Ishikawa (cell line): ENCODE measurements at regions not wholly inside any gene's neighbourhood (a gene's known extent, or its start where the extent isn't known, plus 50 kb on each side); places are given as distances from the start of the nearest gene placed in this dataset.

Experiments
- CEBPB ChIP-seq: IDR thresholded peaks from 2 replicates; pipeline ENCODE4 v1.6.1; 2012
- CREB1 ChIP-seq: IDR thresholded peaks from 2 replicates; pipeline ENCODE4 v1.6.1; 2012; ENCODE audit warnings: low read depth
- EGR1 ChIP-seq: IDR thresholded peaks from 2 replicates; pipeline ENCODE4 v1.6.1; 2012
- EP300 ChIP-seq: IDR thresholded peaks from 2 replicates; pipeline ENCODE4 v1.6.1; 2012; ENCODE audit warnings: borderline replicate concordance
- FOXM1 ChIP-seq: IDR thresholded peaks from 2 replicates; pipeline ENCODE4 v1.6.1; 2012; ENCODE audit warnings: low read depth, borderline replicate concordance
- NFIC ChIP-seq: IDR thresholded peaks from 2 replicates; pipeline ENCODE4 v1.6.1; 2012
- RAD21 ChIP-seq: IDR thresholded peaks from 2 replicates; pipeline ENCODE4 v1.6.1; 2012; ENCODE audit warnings: low read depth
- TAF1 ChIP-seq: IDR thresholded peaks from 2 replicates; pipeline ENCODE4 v1.6.1; 2012; ENCODE audit warnings: low read depth, mild to moderate bottlenecking
- TCF12 ChIP-seq: IDR thresholded peaks from 2 replicates; pipeline ENCODE4 v1.6.1; 2012; ENCODE audit warnings: low read depth
- TEAD4 ChIP-seq: IDR thresholded peaks from 2 replicates; pipeline ENCODE4 v1.6.1; 2012
- USF1 ChIP-seq: IDR thresholded peaks from 2 replicates; pipeline ENCODE4 v1.6.1; 2012
- YY1 ChIP-seq: IDR thresholded peaks from 2 replicates; pipeline ENCODE4 v1.6.1; 2012; ENCODE audit warnings: low read depth
- ZBTB7A ChIP-seq: IDR thresholded peaks from 2 replicates; pipeline ENCODE4 v1.6.1; 2012; ENCODE audit warnings: low read depth
- TF ChIP-seq, protein P1 (sequence below): IDR thresholded peaks from 2 replicates; pipeline ENCODE4 v1.6.1; 2012; ENCODE audit warnings: low read depth, mild to moderate bottlenecking
- TF ChIP-seq, protein P2 (sequence below): IDR thresholded peaks from 2 replicates; pipeline ENCODE4 v1.6.1; 2012

DNA sequence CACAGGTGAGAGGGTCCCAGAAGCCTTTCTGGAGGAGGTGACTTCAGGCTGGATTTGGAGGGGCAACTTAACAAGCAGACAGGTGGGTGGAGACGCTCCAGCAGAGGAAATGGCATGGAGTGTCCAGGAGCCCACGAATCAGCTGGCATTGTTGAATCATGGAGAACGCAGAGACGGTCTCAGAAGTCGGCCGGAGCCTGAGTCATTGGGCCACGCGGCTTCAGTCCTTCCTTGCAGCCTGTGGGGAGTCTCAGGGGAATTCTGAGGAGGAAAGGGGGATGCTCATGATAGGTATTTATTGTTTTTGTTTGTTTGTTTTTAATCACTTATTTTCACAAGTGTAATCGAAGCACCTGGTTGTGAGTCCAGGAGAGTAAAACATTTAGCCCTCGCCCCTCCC is 184.6 kb upstream of the HDAC4 start:
- TF ChIP-seq TEAD4 = no peak
- no peak for TF ChIP-seq CREB1
- TF ChIP-seq YY1 = no peak
- no peak for TF ChIP-seq EP300
- TF ChIP-seq, protein P1, sequence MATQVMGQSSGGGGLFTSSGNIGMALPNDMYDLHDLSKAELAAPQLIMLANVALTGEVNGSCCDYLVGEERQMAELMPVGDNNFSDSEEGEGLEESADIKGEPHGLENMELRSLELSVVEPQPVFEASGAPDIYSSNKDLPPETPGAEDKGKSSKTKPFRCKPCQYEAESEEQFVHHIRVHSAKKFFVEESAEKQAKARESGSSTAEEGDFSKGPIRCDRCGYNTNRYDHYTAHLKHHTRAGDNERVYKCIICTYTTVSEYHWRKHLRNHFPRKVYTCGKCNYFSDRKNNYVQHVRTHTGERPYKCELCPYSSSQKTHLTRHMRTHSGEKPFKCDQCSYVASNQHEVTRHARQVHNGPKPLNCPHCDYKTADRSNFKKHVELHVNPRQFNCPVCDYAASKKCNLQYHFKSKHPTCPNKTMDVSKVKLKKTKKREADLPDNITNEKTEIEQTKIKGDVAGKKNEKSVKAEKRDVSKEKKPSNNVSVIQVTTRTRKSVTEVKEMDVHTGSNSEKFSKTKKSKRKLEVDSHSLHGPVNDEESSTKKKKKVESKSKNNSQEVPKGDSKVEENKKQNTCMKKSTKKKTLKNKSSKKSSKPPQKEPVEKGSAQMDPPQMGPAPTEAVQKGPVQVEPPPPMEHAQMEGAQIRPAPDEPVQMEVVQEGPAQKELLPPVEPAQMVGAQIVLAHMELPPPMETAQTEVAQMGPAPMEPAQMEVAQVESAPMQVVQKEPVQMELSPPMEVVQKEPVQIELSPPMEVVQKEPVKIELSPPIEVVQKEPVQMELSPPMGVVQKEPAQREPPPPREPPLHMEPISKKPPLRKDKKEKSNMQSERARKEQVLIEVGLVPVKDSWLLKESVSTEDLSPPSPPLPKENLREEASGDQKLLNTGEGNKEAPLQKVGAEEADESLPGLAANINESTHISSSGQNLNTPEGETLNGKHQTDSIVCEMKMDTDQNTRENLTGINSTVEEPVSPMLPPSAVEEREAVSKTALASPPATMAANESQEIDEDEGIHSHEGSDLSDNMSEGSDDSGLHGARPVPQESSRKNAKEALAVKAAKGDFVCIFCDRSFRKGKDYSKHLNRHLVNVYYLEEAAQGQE = no peak
- TF ChIP-seq RAD21 = no peak
- no peak for TF ChIP-seq EGR1
- no peak for TF ChIP-seq USF1
- TF ChIP-seq ZBTB7A = no peak
- no peak for TF ChIP-seq NFIC
- TF ChIP-seq FOXM1 = no peak
- no peak for TF ChIP-seq TAF1
- no peak for TF ChIP-seq TCF12
- no peak for TF ChIP-seq CEBPB

DNA sequence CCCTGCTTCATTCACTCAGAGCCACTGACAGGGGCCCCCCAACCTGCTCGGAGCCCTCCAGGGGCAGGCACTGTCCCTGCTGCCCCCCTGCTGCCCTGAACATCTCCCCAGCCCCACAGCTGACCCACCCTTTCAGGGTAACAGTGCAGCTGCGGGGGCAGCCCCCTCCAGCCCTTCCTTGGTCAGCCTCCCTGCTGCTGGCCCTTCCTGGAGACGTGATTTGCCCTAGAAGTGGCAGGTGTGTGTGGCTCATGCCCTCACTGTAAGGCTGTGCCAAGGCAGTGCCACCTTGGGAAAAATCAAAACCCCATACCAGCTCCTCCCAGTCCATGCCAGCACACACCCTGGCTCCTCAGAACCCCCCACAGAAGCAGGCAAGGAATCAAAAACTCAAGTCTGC is 184.2 kb upstream of the HDAC4 start:
- TF ChIP-seq CEBPB = no peak
- no peak for TF ChIP-seq TEAD4
- TF ChIP-seq YY1 = no peak
- TF ChIP-seq, protein P2, sequence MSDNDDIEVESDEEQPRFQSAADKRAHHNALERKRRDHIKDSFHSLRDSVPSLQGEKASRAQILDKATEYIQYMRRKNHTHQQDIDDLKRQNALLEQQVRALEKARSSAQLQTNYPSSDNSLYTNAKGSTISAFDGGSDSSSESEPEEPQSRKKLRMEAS = no peak
- TF ChIP-seq USF1 = no peak
- no peak for TF ChIP-seq RAD21
- no peak for TF ChIP-seq TAF1
- no peak for TF ChIP-seq CREB1
- no peak for TF ChIP-seq TCF12
- TF ChIP-seq FOXM1 = no peak
- no peak for TF ChIP-seq EP300
- no peak for TF ChIP-seq ZBTB7A
- TF ChIP-seq, protein P1 = no peak

GRCh38 chr2:239583879-239584859 is 183.3 kb upstream of the HDAC4 start:
- TF ChIP-seq YY1 (no peak), TEAD4 (no peak), FOXM1 (no peak), TCF12 (no peak), EP300 (no peak), TAF1 (no peak), CEBPB (no peak), CREB1 (no peak), USF1 (no peak), RAD21 (no peak), NFIC (no peak), ZBTB7A (no peak), EGR1 (no peak)
- TF ChIP-seq, protein P2 = no peak
- TF ChIP-seq, protein P1 = no peak
